Lung (tissue), 11 donors: ENCODE measurements at regions not wholly inside any gene's neighbourhood (a gene's known extent, or its start where the extent isn't known, plus 50 kb on each side); places are given as distances from the start of the nearest gene placed in this dataset.
"Not testable (repeated sequence)": the region's sequence is repeated elsewhere in the genome, so short reads cannot be mapped to it uniquely, and the experiment has no call there.

ENCODE experiments used
- ATAC-seq: fragments of 200-7000 bp; cut with Tn5 transposase; one replicate; pipeline ENCODE4 v1.9.1; 2020; ENCODE audit warnings: moderate number of reproducible peaks; ENCODE audit not compliant: insufficient read depth, low FRiP score
- DNase-seq, 3 donors: peaks; one replicate each; pipeline ENCODE4 v3.0.0-alpha.2; 2013 to 2017
- H3K27ac ChIP-seq, 2 donors: one replicate each; pipeline ENCODE4 v1.5.1; 2013; ENCODE audit warnings: mild to moderate bottlenecking in 2 of 2, moderate library complexity in 2 of 2, control low read depth in 1 of 2, inconsistent platforms in 1 of 2, low read depth in 1 of 2, low read length in 1 of 2
- H3K27me3 ChIP-seq, 3 donors: one replicate each; pipeline ENCODE4 v1.5.1; 2013; ENCODE audit warnings: low read length in 2 of 3; ENCODE audit not compliant: control insufficient read depth in 3 of 3, insufficient read depth in 3 of 3
- H3K36me3 ChIP-seq, 4 donors: one replicate each; pipeline ENCODE4 v1.5.1; 2013; ENCODE audit warnings: low read length in 4 of 4, mild to moderate bottlenecking in 1 of 4, moderate library complexity in 1 of 4; ENCODE audit not compliant: control insufficient read depth in 4 of 4, insufficient read depth in 4 of 4
- H3K4me1 ChIP-seq, 5 donors: one replicate each; pipeline ENCODE4 v1.5.1; 2013; ENCODE audit warnings: low read length in 5 of 5, mild to moderate bottlenecking in 2 of 5, moderate library complexity in 1 of 5; ENCODE audit not compliant: control insufficient read depth in 5 of 5, insufficient read depth in 5 of 5
- H3K4me3 ChIP-seq: one replicate; pipeline ENCODE4 v1.5.1; 2013; ENCODE audit warnings: mild to moderate bottlenecking, control low read depth, moderate library complexity
- H3K9ac ChIP-seq, 2 donors: one replicate each; pipeline ENCODE4 v1.5.1; 2013; ENCODE audit warnings: low read length in 2 of 2, control low read depth in 1 of 2; ENCODE audit not compliant: insufficient read depth in 1 of 2
- H3K9me3 ChIP-seq, 4 donors: one replicate each; pipeline ENCODE4 v1.5.1; 2013; ENCODE audit warnings: low read length in 3 of 4, mild to moderate bottlenecking in 1 of 4, moderate library complexity in 1 of 4; ENCODE audit not compliant: control insufficient read depth in 4 of 4, insufficient read depth in 3 of 4
- WGBS, 2 donors: extraction: QIAGEN DNeasy Blood & Tissue Kit; methylation state at CpG; one replicate each; pipeline ENCODE4 v1.1.7; 2013; 5-methylcytosine and 5-hydroxymethylcytosine counted together
- TF ChIP-seq, protein P1 (sequence below): IDR thresholded peaks from 2 replicates; pipeline ENCODE4 v1.5.1; 2012; ENCODE audit warnings: mild to moderate bottlenecking; ENCODE audit errors: control extremely low read depth, extremely low read depth
- donor health status: control.
- donor health status: control.
- donor health status: Bipolar disorder and iron deficiency.
- donor health status: healthy.
- donor health status: DM: yes; HTN: yes; CAD: no.

DNA sequence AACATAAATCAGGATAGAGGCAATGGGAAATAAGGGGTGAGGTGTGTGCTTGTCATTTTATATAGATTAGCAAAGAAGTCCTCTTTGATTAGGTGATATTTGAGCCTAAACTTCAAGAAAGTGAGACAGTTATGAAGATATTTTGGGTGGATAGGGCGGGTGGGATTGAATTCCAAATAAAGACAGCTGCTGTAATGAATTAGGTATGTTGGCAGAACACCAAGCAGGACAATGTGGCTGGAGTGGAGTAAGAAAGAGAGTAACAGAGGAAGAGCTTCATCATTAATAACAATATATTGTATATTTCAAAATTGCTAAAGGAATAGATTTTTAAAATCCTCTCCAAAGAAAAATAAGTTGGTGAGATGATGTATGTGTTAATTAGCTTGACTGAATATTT is 91.0 kb upstream of the CENPE start:
- no peaks in the 10 kb centered on the region for H3K4me1 ChIP-seq
- no peak overlapping the region for H3K4me3 ChIP-seq
- H3K9me3 ChIP-seq: peaks cover 0 to 2% (median 0%) of the 10 kb centered on the region in 4 donors
- no peaks in the 10 kb centered on the region for H3K36me3 ChIP-seq
- no peaks in the 10 kb centered on the region for H3K27me3 ChIP-seq
- WGBS, 2 donors: 60 to 65% methylated on average over 1 of the region's 1 CpG
- ATAC-seq (no peak), DNase-seq (no peak)
- TF ChIP-seq, protein P1, sequence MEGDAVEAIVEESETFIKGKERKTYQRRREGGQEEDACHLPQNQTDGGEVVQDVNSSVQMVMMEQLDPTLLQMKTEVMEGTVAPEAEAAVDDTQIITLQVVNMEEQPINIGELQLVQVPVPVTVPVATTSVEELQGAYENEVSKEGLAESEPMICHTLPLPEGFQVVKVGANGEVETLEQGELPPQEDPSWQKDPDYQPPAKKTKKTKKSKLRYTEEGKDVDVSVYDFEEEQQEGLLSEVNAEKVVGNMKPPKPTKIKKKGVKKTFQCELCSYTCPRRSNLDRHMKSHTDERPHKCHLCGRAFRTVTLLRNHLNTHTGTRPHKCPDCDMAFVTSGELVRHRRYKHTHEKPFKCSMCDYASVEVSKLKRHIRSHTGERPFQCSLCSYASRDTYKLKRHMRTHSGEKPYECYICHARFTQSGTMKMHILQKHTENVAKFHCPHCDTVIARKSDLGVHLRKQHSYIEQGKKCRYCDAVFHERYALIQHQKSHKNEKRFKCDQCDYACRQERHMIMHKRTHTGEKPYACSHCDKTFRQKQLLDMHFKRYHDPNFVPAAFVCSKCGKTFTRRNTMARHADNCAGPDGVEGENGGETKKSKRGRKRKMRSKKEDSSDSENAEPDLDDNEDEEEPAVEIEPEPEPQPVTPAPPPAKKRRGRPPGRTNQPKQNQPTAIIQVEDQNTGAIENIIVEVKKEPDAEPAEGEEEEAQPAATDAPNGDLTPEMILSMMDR: no peak
- no peak overlapping the region for H3K27ac ChIP-seq
- H3K9ac ChIP-seq: no peak overlapping the region

DNA sequence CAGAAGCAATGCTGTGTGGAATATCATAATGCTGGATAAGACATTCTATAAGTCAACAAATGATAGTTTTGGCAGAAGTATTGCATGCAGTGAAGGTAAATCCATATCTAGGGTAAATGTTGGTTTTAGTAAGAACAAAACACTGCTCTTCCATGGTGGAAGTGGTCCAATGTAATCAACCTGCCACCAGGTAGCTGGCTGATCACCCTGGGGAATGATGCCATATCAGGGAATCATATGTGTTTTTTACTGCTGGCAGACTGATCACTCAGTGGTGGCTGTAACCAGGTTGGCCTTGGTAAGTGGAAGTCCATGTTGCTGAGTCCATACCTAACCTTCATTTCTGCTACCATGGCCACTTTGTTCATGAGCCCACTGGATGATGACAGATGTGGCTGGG is 74.0 kb upstream of the CENPE start:
- TF ChIP-seq, protein P1: no peak
- H3K9me3 ChIP-seq: peaks cover 0 to 6% (median 3%) of the 10 kb centered on the region in 4 donors
- DNase-seq (no peak), ATAC-seq (no peak)
- H3K4me3 ChIP-seq: no peak overlapping the region
- no peaks in the 10 kb centered on the region for H3K4me1 ChIP-seq
- H3K27me3 ChIP-seq: no peaks in the 10 kb centered on the region
- no peak overlapping the region for H3K9ac ChIP-seq
- no peaks in the 10 kb centered on the region for H3K36me3 ChIP-seq
- no peak overlapping the region for H3K27ac ChIP-seq

DNA sequence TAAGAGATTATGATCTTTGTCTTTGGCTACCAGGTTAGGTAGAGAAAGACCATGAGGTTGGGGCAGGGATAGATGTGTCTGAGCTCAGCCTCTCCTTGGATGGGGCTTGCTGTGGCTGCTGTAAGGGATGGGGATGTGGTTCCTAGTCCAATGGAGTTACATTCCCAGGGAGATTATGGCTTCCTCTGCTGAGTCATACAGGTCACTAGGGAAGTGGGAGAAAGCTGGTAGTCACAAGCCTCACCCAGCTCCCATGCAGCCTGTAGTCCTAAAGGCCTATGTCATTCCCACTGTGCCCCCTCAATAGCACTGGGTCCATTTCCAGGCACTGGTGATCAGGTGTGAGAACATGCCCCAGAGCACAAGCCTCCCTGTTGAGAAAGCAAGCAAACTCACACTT is 70.6 kb upstream of the CENPE start:
- ATAC-seq (no peak), DNase-seq (no peak)
- no peaks in the 10 kb centered on the region for H3K36me3 ChIP-seq
- no peak overlapping the region for H3K4me3 ChIP-seq
- H3K9ac ChIP-seq: no peak overlapping the region
- TF ChIP-seq, protein P1: no peak
- no peaks in the 10 kb centered on the region for H3K4me1 ChIP-seq
- H3K27ac ChIP-seq: no peak overlapping the region
- no peaks in the 10 kb centered on the region for H3K27me3 ChIP-seq
- H3K9me3 ChIP-seq: peaks cover 0 to 6% (median 3%) of the 10 kb centered on the region in 4 donors

DNA sequence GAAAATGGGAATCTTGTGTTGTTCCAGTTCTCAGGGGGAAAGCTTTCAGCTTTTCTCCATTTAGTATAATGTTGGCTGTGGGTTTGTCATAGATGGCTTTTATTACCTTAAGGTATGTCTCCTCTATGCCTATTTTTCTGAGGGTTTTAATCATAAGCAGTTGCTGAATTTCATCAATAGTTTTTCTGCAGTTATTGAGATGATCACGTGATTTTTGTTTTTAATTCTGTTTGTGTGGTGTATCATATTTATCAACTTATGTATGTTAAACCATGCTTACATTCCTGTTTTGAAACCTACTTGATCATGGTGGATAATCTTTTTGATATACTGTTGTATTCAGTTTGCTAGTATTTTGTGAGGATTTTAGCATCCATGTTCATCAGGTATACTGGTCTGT is 66.8 kb upstream of the CENPE start:
- Histone ChIP-seq H3K4me1 (no peaks in the 10 kb centered on the region), H3K36me3 (no peaks in the 10 kb centered on the region), H3K27ac (no peak overlapping the region), H3K27me3 (no peaks in the 10 kb centered on the region), H3K9ac (no peak overlapping the region), H3K4me3 (no peak overlapping the region), H3K9me3 (no peaks in the 10 kb centered on the region)
- no peak for ATAC-seq
- DNase-seq: no peak
- TF ChIP-seq, protein P1: no peak
- 84 to 100% methylated on average over 1 of the region's 1 CpG for WGBS, 2 donors

DNA sequence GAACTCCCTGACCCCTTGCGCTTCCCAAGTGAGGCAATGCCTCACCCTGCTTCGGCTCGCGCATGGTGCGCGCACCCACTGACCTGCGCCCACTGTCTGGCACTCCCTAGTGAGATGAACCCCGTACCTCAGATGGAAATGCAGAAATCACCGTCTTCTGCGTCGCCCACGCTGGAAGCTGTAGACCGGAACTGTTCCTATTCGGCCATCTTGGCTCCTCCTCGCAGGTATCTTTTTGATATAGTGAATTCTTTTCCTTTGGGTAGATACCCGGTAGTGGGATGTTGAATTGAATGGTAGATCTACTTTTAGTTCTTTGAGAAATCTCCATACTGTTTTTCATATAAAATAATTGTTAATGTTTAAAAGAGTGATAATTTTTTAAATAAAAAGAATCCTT is 57.9 kb upstream of the CENPE start:
- not testable (repeated sequence) for H3K9ac ChIP-seq, H3K9me3 ChIP-seq, H3K27ac ChIP-seq, ATAC-seq, H3K4me3 ChIP-seq, H3K27me3 ChIP-seq, DNase-seq, H3K4me1 ChIP-seq, H3K36me3 ChIP-seq
- 96% methylated on average over 10 to 12 of the region's 16 CpGs for WGBS, 2 donors
